Kidney glomerular epithelial cell (primary cell): ENCODE measurements at regions not wholly inside any gene's neighbourhood (a gene's known extent, or its start where the extent isn't known, plus 50 kb on each side); places are given as distances from the start of the nearest gene placed in this dataset.

Experiments used
- DNase-seq: peaks from one replicate; lab custom pipeline; 2025; lab: John Stamatoyannopoulos, UW

DNA sequence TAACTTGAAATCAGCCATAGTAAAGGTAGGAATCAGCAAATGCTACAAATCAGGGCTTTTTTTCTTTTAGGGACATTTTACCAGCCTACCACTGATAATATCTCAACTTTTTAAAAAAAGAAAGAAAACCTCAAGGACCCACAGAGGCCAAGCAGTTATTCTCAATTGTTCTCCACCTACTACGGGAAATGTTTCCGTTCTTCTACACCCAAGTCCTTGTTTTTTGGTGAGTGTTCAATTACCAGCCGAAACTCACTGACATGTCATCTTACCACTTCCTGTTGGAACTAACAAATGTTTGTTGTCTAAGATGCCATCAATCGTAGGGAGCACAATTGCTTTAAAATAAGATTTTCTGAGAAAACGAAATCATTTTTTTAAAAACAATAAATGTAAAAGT is 50.2 kb upstream of the CDK1 start:
- DNase-seq = no peak

- DNase-seq = no peak
Measured at GRCh38 chr10:60726257-60726656, 52.0 kb upstream of the CDK1 start.

DNA sequence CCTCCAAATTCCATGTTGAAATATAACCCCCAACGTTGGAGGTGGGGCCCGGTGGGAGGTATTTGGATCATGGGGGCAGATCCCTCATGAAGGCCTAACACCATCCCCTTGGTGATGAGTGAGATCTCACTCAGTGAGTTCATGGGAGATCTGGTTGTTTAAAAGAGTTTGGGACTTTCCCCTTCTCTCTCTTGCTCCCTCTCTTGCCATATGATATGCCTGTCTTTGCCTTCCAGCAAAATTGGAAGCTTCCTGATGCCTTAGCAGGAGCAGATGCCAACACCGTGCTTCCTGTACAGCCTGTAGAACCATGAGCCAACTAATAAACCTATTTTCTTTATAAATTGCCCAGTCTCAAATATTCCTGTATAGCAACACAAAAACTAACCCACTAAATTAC is 55.7 kb upstream of the CDK1 start:
- DNase-seq = no peak

- DNase-seq = no peak
Measured at GRCh38 chr10:60719721-60720120, 58.6 kb upstream of the CDK1 start.

DNA sequence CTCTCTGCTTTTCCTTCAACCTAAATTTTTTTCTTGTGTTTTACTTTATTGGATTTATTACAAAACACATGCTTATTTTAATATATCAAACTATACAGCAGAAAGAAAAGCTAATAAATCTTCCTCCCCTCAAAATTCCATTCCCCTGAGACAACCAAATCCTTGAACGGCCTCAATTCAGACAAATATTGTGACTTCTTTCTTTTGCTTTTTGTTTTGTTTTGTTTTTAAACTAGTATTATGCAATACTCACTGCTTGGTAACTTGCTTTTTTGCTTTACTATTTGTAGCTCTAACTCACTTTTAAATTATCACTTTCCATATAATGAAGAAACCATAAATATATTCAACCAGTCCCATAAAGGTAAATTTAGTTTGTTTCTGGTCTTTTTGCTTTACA is 59.4 kb upstream of the CDK1 start:
- no peak for DNase-seq

GRCh38 chr10:60717852-60718251 is 60.4 kb upstream of the CDK1 start:
- no peak for DNase-seq

DNA sequence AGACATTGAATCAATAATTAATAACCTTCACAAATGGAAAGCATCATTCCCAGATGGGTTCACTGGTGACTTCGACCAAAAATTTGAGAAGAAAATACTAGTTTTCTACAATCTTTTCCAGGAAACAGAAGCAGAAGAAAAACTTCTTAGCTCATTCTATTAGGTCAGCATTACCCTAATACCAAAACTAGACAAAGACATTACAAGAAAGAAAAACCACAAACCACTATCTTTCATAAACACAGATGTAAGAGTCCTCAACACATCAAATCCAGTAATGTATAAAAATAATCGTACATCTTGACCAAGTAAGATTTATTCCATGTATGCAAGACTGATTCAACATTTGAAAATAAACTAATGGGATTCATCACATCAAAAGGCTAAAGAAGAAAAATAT is 64.0 kb upstream of the CDK1 start:
- no peak for DNase-seq

GRCh38 chr10:60711496-60711895 is 66.8 kb upstream of the CDK1 start:
- DNase-seq = no peak

GRCh38 chr10:60710041-60710440 is 68.2 kb upstream of the CDK1 start:
- no peak for DNase-seq

- no peak for DNase-seq
Measured at GRCh38 chr10:60708666-60709065, 69.6 kb upstream of the CDK1 start.

GRCh38 chr10:60707841-60708240 is 70.4 kb upstream of the CDK1 start:
- DNase-seq = no peak

DNA sequence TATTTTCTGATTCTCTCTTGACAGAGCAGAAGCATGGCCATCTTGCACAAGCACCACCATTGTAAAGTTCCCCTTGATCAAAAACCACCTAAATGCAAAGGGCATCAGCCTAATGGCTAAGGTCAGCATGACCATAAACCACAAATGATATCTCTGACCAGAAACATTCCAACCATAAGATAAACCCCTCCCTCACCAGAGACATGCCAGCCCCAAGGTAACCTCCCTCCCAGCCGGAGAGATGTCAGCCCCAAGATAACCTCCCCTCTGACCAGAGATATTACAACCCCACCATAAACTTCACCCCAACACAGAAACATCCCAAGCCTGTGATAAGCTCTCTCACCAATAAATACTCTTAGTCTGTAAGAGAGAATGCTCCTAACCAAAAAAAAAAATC is 72.1 kb upstream of the CDK1 start:
- no peak for DNase-seq

DNA sequence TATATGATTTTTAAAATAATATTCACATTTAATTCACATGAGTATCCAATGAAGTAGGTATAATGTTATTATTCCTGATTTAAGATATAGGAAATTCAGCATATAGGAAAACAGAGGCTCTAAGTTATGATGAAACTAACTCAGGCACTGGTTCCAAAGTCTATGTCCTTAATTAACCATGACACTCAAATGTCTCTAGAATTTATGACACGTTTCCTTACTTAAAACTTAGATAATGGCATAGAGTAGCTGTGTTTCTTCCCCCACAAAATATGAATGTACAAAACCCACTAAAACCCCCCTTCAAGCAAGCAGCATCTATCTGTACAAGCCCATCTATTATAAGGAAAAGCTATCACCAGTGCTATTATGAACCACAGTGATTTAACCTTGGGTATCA is 72.9 kb upstream of the CDK1 start:
- no peak for DNase-seq

- DNase-seq = no peak
Measured at GRCh38 chr10:60704471-60704870, 73.8 kb upstream of the CDK1 start.

DNA sequence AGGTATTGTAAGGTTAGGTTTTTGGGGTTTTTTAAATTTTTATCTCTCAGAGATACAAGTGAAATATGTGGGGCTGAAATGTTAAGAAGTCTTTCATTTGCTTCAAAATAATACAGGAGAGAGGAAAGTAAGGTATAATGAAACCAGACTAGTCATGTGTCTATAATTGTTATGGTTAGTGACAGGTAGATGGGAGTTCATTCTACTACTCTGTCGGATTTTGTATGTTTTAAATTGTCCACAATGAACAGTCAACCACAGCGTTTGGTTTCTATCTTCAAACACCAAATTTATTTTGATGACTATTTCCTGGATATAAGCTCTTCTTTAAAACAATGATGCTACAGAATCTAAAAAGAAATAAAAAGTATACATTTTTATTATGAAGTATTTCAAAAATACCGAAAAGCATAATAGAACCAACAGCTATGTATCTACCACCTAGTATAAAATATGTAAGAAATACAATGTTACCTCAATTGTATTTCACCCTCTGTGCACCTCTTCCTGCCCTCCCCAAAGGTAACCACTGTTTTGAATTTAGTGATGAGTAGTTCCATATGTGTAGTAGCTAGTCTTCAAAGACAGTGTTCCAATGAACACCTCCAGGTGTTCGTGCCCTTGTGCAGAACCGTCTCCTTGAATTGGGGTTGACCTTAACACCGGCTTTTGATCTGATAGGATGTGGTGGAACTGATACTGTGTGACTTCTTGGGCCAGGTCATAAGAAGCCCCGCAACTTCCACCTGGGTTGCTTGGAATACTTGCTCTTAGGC is 74.8 kb upstream of the CDK1 start:
- no peak for DNase-seq

- DNase-seq = no peak
Measured at GRCh38 chr10:60687679-60688078, 90.6 kb upstream of the CDK1 start.

DNA sequence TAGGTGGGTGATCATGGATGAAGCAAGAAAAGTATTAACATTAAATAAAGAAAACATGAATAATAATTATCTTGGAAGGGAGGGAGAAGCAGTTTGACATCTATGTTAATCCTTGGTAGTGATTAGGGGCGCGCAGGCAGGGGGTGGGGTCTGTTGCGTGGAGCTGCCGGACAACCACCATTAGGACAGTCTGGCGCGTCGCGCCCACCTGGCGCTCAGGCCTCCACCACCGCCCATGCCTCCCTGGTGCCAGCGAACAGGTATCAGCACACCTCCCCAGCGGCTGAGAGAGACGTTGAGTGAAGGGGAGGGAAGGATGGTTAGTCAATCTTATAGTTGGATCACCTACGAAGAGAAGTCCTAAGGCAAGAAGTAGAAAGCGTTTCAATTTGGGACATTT is 94.2 kb upstream of the CDK1 start:
- DNase-seq = no peak

DNA sequence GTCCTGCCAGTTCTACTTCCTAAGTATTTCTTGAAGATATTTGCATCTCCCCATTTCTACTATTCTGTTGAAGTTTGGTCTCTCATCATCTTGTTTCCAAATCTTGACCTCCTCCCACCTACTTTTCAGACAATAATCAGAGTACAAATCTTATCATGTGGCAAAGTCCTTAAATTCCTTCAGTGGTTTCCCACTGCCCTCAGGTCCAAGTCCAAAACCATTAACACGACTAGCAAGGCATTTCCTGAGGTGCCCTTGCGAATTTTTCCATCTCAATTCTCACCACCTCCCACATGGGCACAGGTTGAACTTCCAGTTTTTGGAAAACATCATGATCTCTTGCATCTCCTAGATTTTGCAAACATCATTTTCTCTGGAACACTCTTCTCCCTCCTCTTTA is 97.2 kb upstream of the CDK1 start:
- DNase-seq = no peak

DNA sequence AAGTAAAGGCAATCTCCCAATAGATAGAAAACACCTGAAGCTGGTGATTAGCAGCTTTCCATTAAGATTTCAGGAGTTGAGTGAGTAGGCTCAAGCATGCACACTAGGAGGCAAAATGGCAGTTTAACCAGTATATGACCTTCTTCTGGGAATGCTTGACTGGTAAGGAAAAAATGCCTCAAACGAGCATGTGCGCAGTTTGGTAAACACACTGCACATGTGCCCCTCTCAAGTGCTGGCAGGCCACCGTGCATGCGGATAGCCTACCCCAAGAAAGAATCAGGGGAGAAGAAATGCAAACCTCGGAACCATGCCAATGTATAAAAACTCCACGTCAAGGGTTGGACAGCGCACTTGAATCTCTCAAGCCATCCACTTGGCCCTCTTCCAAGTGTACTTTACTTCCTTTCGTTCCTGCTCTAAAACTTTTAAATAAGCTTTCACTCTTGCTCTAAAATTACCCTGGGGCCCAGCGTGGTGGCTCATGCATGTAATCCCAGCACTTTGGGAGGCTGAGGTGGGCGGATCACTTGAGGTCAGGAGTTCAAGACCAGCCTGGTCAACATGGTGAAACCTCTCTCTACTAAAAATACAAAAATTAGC is 98.8 kb upstream of the CDK1 start:
- DNase-seq = no peak

GRCh38 chr10:60678978-60679377 is 99.3 kb upstream of the CDK1 start:
- DNase-seq = no peak

DNA sequence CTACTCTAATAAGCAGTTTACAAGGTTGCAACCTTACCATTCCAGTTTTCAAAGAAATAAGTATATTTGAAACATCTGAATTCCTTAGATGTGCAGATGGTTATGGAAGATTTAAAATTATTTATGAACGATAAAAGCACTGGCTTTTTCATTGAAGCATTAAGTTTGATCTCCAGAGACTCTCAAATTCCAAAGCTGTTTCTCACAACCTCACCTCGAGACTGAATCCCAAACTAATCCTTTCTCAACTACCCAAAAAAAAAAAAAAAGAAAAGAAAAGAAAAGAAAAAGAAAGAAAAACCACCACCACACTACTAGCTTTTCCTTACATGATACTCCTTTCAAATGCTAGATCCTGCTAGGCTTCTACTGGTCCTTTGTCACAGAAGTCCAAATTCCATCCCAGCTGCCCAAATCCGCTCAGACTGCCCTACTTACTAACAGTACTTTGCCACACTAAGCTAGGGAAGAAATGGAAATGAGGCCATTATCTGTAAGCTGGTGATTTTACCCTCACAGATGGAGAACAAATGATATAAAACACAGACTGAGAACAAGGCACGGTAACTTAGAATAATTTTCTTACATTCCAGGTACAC is 100.6 kb upstream of the CDK1 start:
- DNase-seq = peak; percentile 38

GRCh38 chr10:60675236-60675635 is 103.0 kb upstream of the CDK1 start:
- DNase-seq = no peak

- DNase-seq = peak; percentile 87
Measured at GRCh38 chr10:60669501-60669900, 108.8 kb upstream of the CDK1 start.

GRCh38 chr10:60666221-60666620 is 112.1 kb upstream of the CDK1 start:
- DNase-seq = no peak
